Stimulated activated memory B cell treated with anti-CD40 and anti-IgM and Interleukin-4, amounts not matched to agents 10 μg/mL and 1 μg/mL and 100 μg/mL, for 72 hours (primary cell): ENCODE measurements at regions not wholly inside any gene's neighbourhood (a gene's known extent, or its start where the extent isn't known, plus 50 kb on each side); places are given as distances from the start of the nearest gene placed in this dataset.
"Not testable (repeated sequence)": the region's sequence is repeated elsewhere in the genome, so short reads cannot be mapped to it uniquely, and the experiment has no call there.

Experiments used
- ATAC-seq: fragments of 150-1000 bp; cut with Tn5 transposase; 2 replicates; pipeline ENCODE4 v1.10.0; 2021
- H3K27ac Mint-ChIP-seq: one replicate; pipeline ENCODE4 v1.8.0; 2022; ENCODE audit warnings: mild to moderate bottlenecking, mixed read lengths
- H3K27me3 Mint-ChIP-seq: one replicate; pipeline ENCODE4 v1.8.0; 2022; ENCODE audit warnings: mixed read lengths
- H3K36me3 Mint-ChIP-seq: one replicate; pipeline ENCODE4 v1.8.0; 2022; ENCODE audit warnings: mixed read lengths
- H3K4me1 Mint-ChIP-seq: one replicate; pipeline ENCODE4 v1.8.0; 2022; ENCODE audit warnings: mixed read lengths
- H3K4me3 Mint-ChIP-seq: one replicate; pipeline ENCODE4 v1.8.0; 2022; ENCODE audit warnings: mild to moderate bottlenecking, moderate library complexity, mixed read lengths
- H3K9me3 Mint-ChIP-seq: one replicate; pipeline ENCODE4 v1.8.0; 2022; ENCODE audit warnings: mixed read lengths

- ATAC-seq = no peak
- H3K27me3 Mint-ChIP-seq = peaks cover 11% of the 10 kb centered on the region
- peaks cover 17% of the 10 kb centered on the region for H3K9me3 Mint-ChIP-seq
- no peak overlapping the region for H3K27ac Mint-ChIP-seq
- H3K36me3 Mint-ChIP-seq = no peaks in the 10 kb centered on the region
- no peaks in the 10 kb centered on the region for H3K4me1 Mint-ChIP-seq
- H3K4me3 Mint-ChIP-seq = no peak overlapping the region
These were observed 80.7 kb downstream of the FHIP1A start for GRCh38 chr4:151489462-151490203.

GRCh38 chr4:151495612-151496011 is 86.6 kb downstream of the FHIP1A start:
- peaks cover 25% of the 10 kb centered on the region for H3K9me3 Mint-ChIP-seq
- H3K27me3 Mint-ChIP-seq, H3K4me3 Mint-ChIP-seq, H3K4me1 Mint-ChIP-seq, H3K27ac Mint-ChIP-seq, H3K36me3 Mint-ChIP-seq, ATAC-seq: not testable (repeated sequence)

- not testable (repeated sequence) for H3K27me3 Mint-ChIP-seq, H3K27ac Mint-ChIP-seq, ATAC-seq, H3K36me3 Mint-ChIP-seq, H3K9me3 Mint-ChIP-seq, H3K4me3 Mint-ChIP-seq, H3K4me1 Mint-ChIP-seq
These were observed 102.6 kb downstream of the FHIP1A start for GRCh38 chr4:151511548-151511947.

GRCh38 chr4:151517896-151518295 is 108.9 kb downstream of the FHIP1A start:
- no peaks in the 10 kb centered on the region for H3K9me3 Mint-ChIP-seq
- ATAC-seq = no peak

GRCh38 chr4:151518359-151518758 is 109.4 kb downstream of the FHIP1A start:
- Mint-ChIP-seq H3K36me3 (no peaks in the 10 kb centered on the region), H3K4me3 (no peak overlapping the region), H3K27me3 (no peaks in the 10 kb centered on the region), H3K27ac (no peak overlapping the region), H3K9me3 (no peaks in the 10 kb centered on the region), H3K4me1 (no peaks in the 10 kb centered on the region)
- ATAC-seq = no peak

More at GRCh38 chr4:151517896-151518295, 108.9 kb downstream of the FHIP1A start:
- no peak overlapping the region for H3K27ac Mint-ChIP-seq
- no peaks in the 10 kb centered on the region for H3K27me3 Mint-ChIP-seq
- H3K4me1 Mint-ChIP-seq = no peaks in the 10 kb centered on the region
- H3K36me3 Mint-ChIP-seq = no peaks in the 10 kb centered on the region
- H3K4me3 Mint-ChIP-seq = no peak overlapping the region

GRCh38 chr4:151519728-151520415 is 110.9 kb downstream of the FHIP1A start:
- Mint-ChIP-seq H3K4me1 (no peaks in the 10 kb centered on the region), H3K9me3 (no peaks in the 10 kb centered on the region), H3K27ac (no peak overlapping the region), H3K36me3 (no peaks in the 10 kb centered on the region), H3K4me3 (no peak overlapping the region), H3K27me3 (peaks cover 12% of the 10 kb centered on the region)
- ATAC-seq = no peak

- H3K9me3 Mint-ChIP-seq = no peaks in the 10 kb centered on the region
- ATAC-seq = no peak
- H3K27ac Mint-ChIP-seq = no peak overlapping the region
- peaks cover 12% of the 10 kb centered on the region for H3K27me3 Mint-ChIP-seq
- no peak overlapping the region for H3K4me3 Mint-ChIP-seq
- no peaks in the 10 kb centered on the region for H3K4me1 Mint-ChIP-seq
- no peaks in the 10 kb centered on the region for H3K36me3 Mint-ChIP-seq
These were observed 114.0 kb downstream of the FHIP1A start for GRCh38 chr4:151522866-151523519.

GRCh38 chr4:151524610-151525009 is 115.6 kb downstream of the FHIP1A start:
- Mint-ChIP-seq H3K36me3 (no peaks in the 10 kb centered on the region), H3K9me3 (no peaks in the 10 kb centered on the region), H3K4me3 (no peak overlapping the region), H3K27ac (no peak overlapping the region), H3K27me3 (peaks cover 12% of the 10 kb centered on the region), H3K4me1 (no peaks in the 10 kb centered on the region)
- ATAC-seq = no peak

- not testable (repeated sequence) for H3K9me3 Mint-ChIP-seq, H3K4me3 Mint-ChIP-seq, H3K27ac Mint-ChIP-seq, H3K36me3 Mint-ChIP-seq, H3K4me1 Mint-ChIP-seq, ATAC-seq
- peaks cover 12% of the 10 kb centered on the region for H3K27me3 Mint-ChIP-seq
These were observed 117.5 kb downstream of the FHIP1A start for GRCh38 chr4:151526489-151526888.

DNA sequence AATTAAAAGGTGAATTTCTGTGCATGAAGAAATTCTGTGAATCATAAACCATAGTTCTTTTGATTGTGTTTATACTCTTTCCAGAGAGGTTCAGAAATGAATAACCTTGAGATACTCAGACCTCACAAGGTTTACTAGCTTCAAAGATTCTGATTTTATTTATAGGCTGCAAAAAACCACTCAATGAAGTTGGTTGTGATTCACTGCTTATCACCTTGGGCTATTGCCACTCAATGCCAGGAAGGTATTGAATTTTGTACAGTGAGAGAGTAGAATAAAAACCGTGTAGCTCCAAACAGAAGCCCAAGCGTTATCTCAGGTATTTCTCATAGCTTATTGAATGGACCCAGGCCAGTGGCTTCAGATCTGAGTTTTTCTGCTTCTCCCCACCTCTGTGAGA is 118.7 kb downstream of the FHIP1A start:
- Mint-ChIP-seq H3K36me3 (no peaks in the 10 kb centered on the region), H3K9me3 (no peaks in the 10 kb centered on the region), H3K4me3 (no peak overlapping the region), H3K27ac (no peak overlapping the region), H3K27me3 (peaks cover 19% of the 10 kb centered on the region), H3K4me1 (no peaks in the 10 kb centered on the region)
- no peak for ATAC-seq

GRCh38 chr4:151529187-151529586 is 120.2 kb downstream of the FHIP1A start:
- no peaks in the 10 kb centered on the region for H3K9me3 Mint-ChIP-seq

DNA sequence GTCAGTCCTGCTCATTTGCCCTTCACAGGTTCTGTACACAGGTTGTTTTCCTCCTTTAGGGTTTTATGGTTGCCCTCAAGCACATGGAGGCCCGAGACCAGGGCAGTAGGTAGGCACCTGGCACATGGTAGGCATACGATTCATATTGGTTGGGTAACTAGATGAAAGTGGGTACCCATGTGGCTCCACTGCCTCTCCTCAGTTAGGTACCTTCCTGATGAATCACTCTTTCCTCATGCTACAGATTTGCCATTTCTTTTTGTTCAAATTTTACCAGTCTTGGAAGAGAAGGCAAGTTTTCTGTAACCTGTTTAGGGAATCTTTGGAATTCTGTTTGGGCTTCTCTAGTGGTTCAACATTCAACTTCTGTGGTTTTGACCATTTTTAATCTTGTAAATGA is 121.3 kb downstream of the FHIP1A start:
- ATAC-seq = no peak
- Mint-ChIP-seq H3K4me1 (no peaks in the 10 kb centered on the region), H3K9me3 (no peaks in the 10 kb centered on the region), H3K4me3 (no peak overlapping the region), H3K27ac (no peak overlapping the region), H3K27me3 (peaks cover 12% of the 10 kb centered on the region), H3K36me3 (no peaks in the 10 kb centered on the region)

More at GRCh38 chr4:151529187-151529586, 120.2 kb downstream of the FHIP1A start:
- no peak overlapping the region for H3K27ac Mint-ChIP-seq
- no peak overlapping the region for H3K4me3 Mint-ChIP-seq
- H3K27me3 Mint-ChIP-seq = peaks cover 16% of the 10 kb centered on the region
- no peak for ATAC-seq
- H3K36me3 Mint-ChIP-seq = no peaks in the 10 kb centered on the region
- H3K4me1 Mint-ChIP-seq = no peaks in the 10 kb centered on the region

GRCh38 chr4:151530783-151531182 is 121.8 kb downstream of the FHIP1A start:
- no peak for ATAC-seq
- Mint-ChIP-seq H3K27ac (no peak overlapping the region), H3K27me3 (peaks cover 12% of the 10 kb centered on the region), H3K9me3 (no peaks in the 10 kb centered on the region), H3K4me1 (no peaks in the 10 kb centered on the region), H3K4me3 (no peak overlapping the region), H3K36me3 (no peaks in the 10 kb centered on the region)

GRCh38 chr4:151532001-151532708 is 123.2 kb downstream of the FHIP1A start:
- Mint-ChIP-seq H3K4me3 (no peak overlapping the region), H3K36me3 (no peaks in the 10 kb centered on the region), H3K27me3 (peaks cover 12% of the 10 kb centered on the region), H3K4me1 (no peaks in the 10 kb centered on the region), H3K27ac (no peak overlapping the region), H3K9me3 (no peaks in the 10 kb centered on the region)
- ATAC-seq = no peak

- H3K27ac Mint-ChIP-seq = no peak overlapping the region
- H3K36me3 Mint-ChIP-seq = no peaks in the 10 kb centered on the region
- ATAC-seq = no peak
- no peaks in the 10 kb centered on the region for H3K4me1 Mint-ChIP-seq
- H3K27me3 Mint-ChIP-seq = peaks cover 12% of the 10 kb centered on the region
- H3K4me3 Mint-ChIP-seq = no peak overlapping the region
- no peaks in the 10 kb centered on the region for H3K9me3 Mint-ChIP-seq
These were observed 125.2 kb downstream of the FHIP1A start for GRCh38 chr4:151534195-151534594.
